CD4-positive, alpha-beta T cell (primary cell): ENCODE measurements at regions not wholly inside any gene's neighbourhood (a gene's known extent, or its start where the extent isn't known, plus 50 kb on each side); places are given as distances from the start of the nearest gene placed in this dataset.
"Not testable (repeated sequence)": the region's sequence is repeated elsewhere in the genome, so short reads cannot be mapped to it uniquely, and the experiment has no call there.

Experiments used
- ATAC-seq: fragments of 200-7000 bp; cut with Tn5 transposase; one replicate; pipeline ENCODE4 v1.10.0; 2022; ENCODE audit warnings: mild to moderate bottlenecking; ENCODE audit not compliant: poor library complexity
- CTCF ChIA-PET: fragments of 350-600 bp; sonication (Branson Sonifier 250); formaldehyde crosslinking; loops from one replicate; lab custom pipeline; 2021; ENCODE audit warnings: antibody characterized with exemption, inconsistent platforms; lab: Charles Lee
- POLR2A ChIA-PET: fragments of 350-600 bp; sonication (Branson Sonifier 250); formaldehyde crosslinking; loops from one replicate; lab custom pipeline; 2021; ENCODE audit warnings: antibody characterized with exemption, inconsistent platforms; lab: Charles Lee
- DNase-seq, 14 experiments: peaks; one replicate each; pipeline ENCODE4 v3.0.0-alpha.2; 2013 to 2020; ENCODE audit warnings: mixed read lengths in 2 of 14
- H3K27ac ChIP-seq, 2 donors: one replicate each; pipeline versions ENCODE4 v1.5.1 to v1.7.0; 2013; ENCODE audit warnings: low read length in 2 of 2, low read depth in 1 of 2, mild to moderate bottlenecking in 1 of 2
- H3K27me3 ChIP-seq, 2 experiments: 1 replicate in 1 of 2; 2 replicates in 1 of 2; pipeline versions ENCODE4 v1.6.1 to v1.7.0; 2013; ENCODE audit warnings: low read length in 2 of 2, control low read depth in 1 of 2, mild to moderate bottlenecking in 1 of 2, moderate library complexity in 1 of 2; ENCODE audit not compliant: insufficient read depth in 2 of 2, control insufficient read depth in 1 of 2
- H3K36me3 ChIP-seq: one replicate; pipeline ENCODE4 v1.6.1; 2013; ENCODE audit warnings: low read length, control low read depth; ENCODE audit not compliant: insufficient read depth
- H3K4me1 ChIP-seq: one replicate; pipeline ENCODE4 v1.6.1; 2013; ENCODE audit warnings: low read length, control low read depth; ENCODE audit not compliant: insufficient read depth
- H3K4me3 ChIP-seq: one replicate; pipeline ENCODE4 v1.5.1; 2013; ENCODE audit warnings: mild to moderate bottlenecking, low read length, moderate library complexity
- H3K9me3 ChIP-seq, 2 experiments: 1 replicate in 1 of 2; 2 replicates in 1 of 2; pipeline versions ENCODE4 v1.6.1 to v1.7.0; 2013; ENCODE audit warnings: low read length in 2 of 2, mild to moderate bottlenecking in 2 of 2, control low read depth in 1 of 2, moderate library complexity in 1 of 2; ENCODE audit not compliant: control insufficient read depth in 1 of 2, insufficient read depth in 1 of 2
- H3K27ac Mint-ChIP-seq: one replicate; pipeline ENCODE4 v1.8.0; 2020; ENCODE audit warnings: mixed read lengths
- H3K27me3 Mint-ChIP-seq: one replicate; pipeline ENCODE4 v1.8.0; 2021; ENCODE audit warnings: mixed read lengths
- H3K36me3 Mint-ChIP-seq: one replicate; pipeline ENCODE4 v1.8.0; 2021; ENCODE audit warnings: low read depth, mixed read lengths
- H3K4me1 Mint-ChIP-seq: one replicate; pipeline ENCODE4 v1.8.0; 2021; ENCODE audit warnings: low read depth, mixed read lengths
- H3K4me3 Mint-ChIP-seq: one replicate; pipeline ENCODE4 v1.8.0; 2020; ENCODE audit warnings: mild to moderate bottlenecking, mixed read lengths
- H3K9me3 Mint-ChIP-seq: one replicate; pipeline ENCODE4 v1.8.0; 2020; ENCODE audit warnings: mixed read lengths
- intact Hi-C, 2 experiments: fragments of 100-400 bp; cut with DNase I in 1 of 2; cut with micrococcal nuclease in 1 of 2; formaldehyde crosslinking; loops; one replicate each; pipeline versions ENCODE4 v1.15.1 to v1.9.0; 2023 to 2025; cut with DNase I, micrococcal nuclease
- TF ChIP-seq, protein P1 (sequence below): fragments of 200-600 bp; IDR thresholded peaks from one replicate; pipeline ENCODE4 v1.8.0; 2022; ENCODE audit warnings: antibody characterized with exemption, mild to moderate bottlenecking

DNA sequence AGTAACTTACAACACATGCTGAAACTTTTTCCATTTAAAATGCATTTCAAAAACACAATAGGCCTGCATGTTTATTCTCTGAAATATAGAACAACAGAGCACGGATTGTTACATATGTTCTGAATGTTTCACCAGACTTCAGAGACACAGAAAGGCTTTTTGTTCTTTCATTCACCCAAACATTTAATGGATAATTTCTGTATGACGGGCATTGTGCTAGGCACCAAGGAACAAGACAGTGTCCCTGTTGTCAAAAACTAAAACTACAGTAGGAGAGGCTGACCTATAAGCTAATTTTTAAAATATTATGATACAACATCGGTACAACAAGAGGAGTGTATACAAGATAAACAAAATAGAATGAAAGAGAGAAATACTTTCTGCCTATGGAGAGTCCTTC is 81.9 kb upstream of the TEAD1 start:
- Mint-ChIP-seq H3K36me3 (no peaks in the 10 kb centered on the region), H3K4me3 (no peak overlapping the region), H3K9me3 (no peaks in the 10 kb centered on the region), H3K27ac (no peak overlapping the region), H3K27me3 (peaks cover 28% of the 10 kb centered on the region), H3K4me1 (peaks cover 6% of the 10 kb centered on the region)
- Histone ChIP-seq H3K4me3 (no peak overlapping the region), H3K27ac (no peak overlapping the region), H3K36me3 (no peaks in the 10 kb centered on the region), H3K27me3 (no peaks in the 10 kb centered on the region), H3K9me3 (no peaks in the 10 kb centered on the region), H3K4me1 (no peaks in the 10 kb centered on the region)
- ChIA-PET POLR2A (no interaction called here), CTCF (no interaction called here)
- ATAC-seq (no peak), DNase-seq (no peak)
- intact Hi-C loops: no loop called here
- TF ChIP-seq, protein P1, sequence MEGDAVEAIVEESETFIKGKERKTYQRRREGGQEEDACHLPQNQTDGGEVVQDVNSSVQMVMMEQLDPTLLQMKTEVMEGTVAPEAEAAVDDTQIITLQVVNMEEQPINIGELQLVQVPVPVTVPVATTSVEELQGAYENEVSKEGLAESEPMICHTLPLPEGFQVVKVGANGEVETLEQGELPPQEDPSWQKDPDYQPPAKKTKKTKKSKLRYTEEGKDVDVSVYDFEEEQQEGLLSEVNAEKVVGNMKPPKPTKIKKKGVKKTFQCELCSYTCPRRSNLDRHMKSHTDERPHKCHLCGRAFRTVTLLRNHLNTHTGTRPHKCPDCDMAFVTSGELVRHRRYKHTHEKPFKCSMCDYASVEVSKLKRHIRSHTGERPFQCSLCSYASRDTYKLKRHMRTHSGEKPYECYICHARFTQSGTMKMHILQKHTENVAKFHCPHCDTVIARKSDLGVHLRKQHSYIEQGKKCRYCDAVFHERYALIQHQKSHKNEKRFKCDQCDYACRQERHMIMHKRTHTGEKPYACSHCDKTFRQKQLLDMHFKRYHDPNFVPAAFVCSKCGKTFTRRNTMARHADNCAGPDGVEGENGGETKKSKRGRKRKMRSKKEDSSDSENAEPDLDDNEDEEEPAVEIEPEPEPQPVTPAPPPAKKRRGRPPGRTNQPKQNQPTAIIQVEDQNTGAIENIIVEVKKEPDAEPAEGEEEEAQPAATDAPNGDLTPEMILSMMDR: no peak

GRCh38 chr11:12595089-12595847 is 79.0 kb upstream of the TEAD1 start:
- peaks cover 28% of the 10 kb centered on the region for H3K27me3 Mint-ChIP-seq
- H3K27me3 ChIP-seq, H3K36me3 Mint-ChIP-seq, POLR2A ChIA-PET, DNase-seq, H3K27ac Mint-ChIP-seq, CTCF ChIA-PET, H3K27ac ChIP-seq, H3K4me3 ChIP-seq, H3K9me3 ChIP-seq, ATAC-seq, H3K4me3 Mint-ChIP-seq, H3K9me3 Mint-ChIP-seq, H3K36me3 ChIP-seq: not testable (repeated sequence)
- peaks cover 16% of the 10 kb centered on the region for H3K4me1 ChIP-seq
- intact Hi-C loops: loop anchor here (5.0 kb wide), 2 partner anchors 263 to 292 kb away; no protein-coding TSS in a partner anchor
- H3K4me1 Mint-ChIP-seq: peaks cover 20% of the 10 kb centered on the region

DNA sequence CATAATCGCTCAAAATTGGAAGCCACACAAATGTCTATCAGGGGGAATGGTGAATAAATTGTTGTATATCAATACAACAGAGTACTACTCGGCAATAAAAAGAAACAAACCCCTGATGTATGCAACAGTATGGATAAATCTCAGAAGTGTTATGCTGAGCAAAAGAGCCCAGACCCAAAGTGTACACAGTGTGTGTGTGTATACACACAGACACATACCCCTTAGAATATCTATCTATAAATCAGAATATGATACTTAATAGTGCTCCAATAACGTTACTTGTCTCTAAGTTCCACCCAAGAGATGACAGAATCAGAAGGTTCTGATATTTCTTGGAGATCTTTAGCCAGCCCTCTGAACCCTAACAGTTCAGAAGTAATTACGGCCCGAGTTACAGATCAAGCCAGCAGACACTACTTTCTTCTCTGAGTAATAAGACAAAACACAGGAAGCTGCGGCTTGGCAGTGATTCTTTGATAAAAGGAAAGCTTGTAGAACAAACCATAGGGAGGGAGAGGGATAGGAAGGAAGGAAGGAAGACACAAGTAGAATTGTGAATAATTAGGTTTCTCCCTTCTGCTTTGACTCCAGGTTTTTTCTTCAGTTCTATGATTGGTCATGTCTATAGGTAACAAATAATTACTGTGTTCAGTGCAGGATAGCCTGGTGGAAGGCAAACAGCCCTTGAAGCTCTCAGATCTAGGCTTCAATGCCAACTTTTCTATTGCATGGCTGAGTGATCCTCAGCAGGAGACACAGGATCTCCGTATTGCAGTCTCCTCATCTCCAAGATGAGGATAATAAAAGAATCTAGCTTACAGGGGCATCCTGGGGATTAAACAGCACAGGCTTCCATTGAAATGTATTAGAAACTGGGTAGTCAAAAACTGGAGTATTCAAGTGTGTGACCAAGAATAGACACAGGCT is 75.6 kb upstream of the TEAD1 start:
- ChIA-PET CTCF (interaction anchor here (1.0 to 1.1 kb wide), 2 partner anchors 11 to 17 kb away, joined by 3 read pairs; no protein-coding TSS in a partner anchor), POLR2A (interaction anchor here (0.6 to 1.2 kb wide), 2 partner anchors 15 to 19 kb away, joined by 3 read pairs; no protein-coding TSS in a partner anchor)
- Histone ChIP-seq H3K4me1 (peaks cover 16% of the 10 kb centered on the region), H3K4me3 (no peak overlapping the region), H3K9me3 (no peaks in the 10 kb centered on the region), H3K36me3 (no peaks in the 10 kb centered on the region), H3K27ac (no peak overlapping the region), H3K27me3 (peaks cover 0 to 5% of the 10 kb centered on the region in 2 experiments)
- no peaks in the 10 kb centered on the region for H3K9me3 Mint-ChIP-seq
- H3K27me3 Mint-ChIP-seq: peaks cover 29% of the 10 kb centered on the region
- peak in 4 of 14 experiments; percentile 21 to 42 (median 26) for DNase-seq
- H3K36me3 Mint-ChIP-seq: no peaks in the 10 kb centered on the region
- H3K4me3 Mint-ChIP-seq: peak overlapping the region; percentile 22
- H3K4me1 Mint-ChIP-seq: peaks cover 20% of the 10 kb centered on the region
- H3K27ac Mint-ChIP-seq: no peak overlapping the region
- TF ChIP-seq, protein P1: no peak
- intact Hi-C loops: loop anchor here (5.0 kb wide), 2 partner anchors 266 to 289 kb away; no protein-coding TSS in a partner anchor
- peak; percentile 59 for ATAC-seq
